HG02588 (cell line): ENCODE measurements at regions not wholly inside any gene's neighbourhood (a gene's known extent, or its start where the extent isn't known, plus 50 kb on each side); places are given as distances from the start of the nearest gene placed in this dataset.
A peak's percentile ranks its signal among the peaks of the same experiment; 100 is the strongest.
"Not testable (repeated sequence)": the region's sequence is repeated elsewhere in the genome, so short reads cannot be mapped to it uniquely, and the experiment has no call there.

Experiments used
- ATAC-seq: cut with Tn5 transposase; IDR thresholded peaks from one replicate; pipeline ENCODE4 v1.9.1; 2021; ENCODE audit warnings: mild to moderate bottlenecking, moderate library complexity; ENCODE audit not compliant: unreplicated experiment

DNA sequence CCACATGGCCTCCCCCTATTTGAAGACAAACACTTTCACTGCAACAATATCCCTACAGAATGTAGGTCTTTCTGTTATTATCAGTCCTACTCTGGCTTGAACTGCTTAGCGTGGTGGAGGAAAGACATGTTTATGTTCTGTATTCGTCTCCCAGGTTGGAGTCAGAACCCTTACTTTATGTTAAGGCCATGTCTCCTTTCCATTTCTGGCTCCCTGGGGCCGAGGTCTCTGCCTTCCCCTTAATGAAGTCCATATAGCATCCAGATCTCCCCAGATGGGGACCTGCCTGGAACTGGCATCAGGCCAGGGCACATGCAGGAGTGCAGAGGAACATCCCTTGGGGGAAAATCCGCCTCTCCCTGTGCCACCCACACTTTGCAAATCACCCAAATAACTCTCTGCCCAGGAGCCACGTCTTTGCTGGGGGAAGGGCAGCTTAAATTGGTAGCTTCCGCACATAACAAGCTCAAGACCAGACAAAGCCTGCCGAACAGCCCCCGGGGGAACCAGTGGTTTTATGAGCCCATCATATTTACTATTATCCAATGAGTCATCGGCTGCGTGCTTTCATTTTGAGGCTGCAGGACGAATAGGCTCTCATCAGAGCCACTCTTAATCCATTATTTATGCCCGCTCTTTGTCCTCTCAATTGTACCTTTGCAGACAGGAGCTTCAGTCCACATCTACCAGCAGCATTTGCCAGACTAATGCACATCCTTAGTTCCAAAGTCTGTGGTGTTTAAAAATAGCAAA, 237.0 kb downstream of the UACA start:
- no peak for ATAC-seq

DNA sequence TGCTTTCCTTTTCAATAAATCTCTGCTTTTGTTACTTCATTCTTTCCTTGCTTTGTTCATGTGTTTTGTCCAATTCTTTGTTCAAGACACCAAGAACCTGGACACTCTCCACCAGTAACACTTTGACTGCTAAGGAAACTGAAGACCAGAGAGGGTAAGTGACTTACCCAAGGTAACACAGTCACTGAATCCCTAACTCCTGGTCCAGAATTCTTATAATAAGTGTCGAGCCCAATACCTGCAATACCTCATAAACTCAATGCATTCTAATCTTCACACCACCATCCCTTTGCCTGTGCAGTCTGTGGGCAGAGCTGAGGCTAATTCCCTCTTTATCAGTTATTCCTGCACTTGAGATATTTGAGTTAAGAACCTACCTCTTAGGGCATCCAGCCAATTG, 237.8 kb downstream of the UACA start:
- ATAC-seq = no peak

DNA sequence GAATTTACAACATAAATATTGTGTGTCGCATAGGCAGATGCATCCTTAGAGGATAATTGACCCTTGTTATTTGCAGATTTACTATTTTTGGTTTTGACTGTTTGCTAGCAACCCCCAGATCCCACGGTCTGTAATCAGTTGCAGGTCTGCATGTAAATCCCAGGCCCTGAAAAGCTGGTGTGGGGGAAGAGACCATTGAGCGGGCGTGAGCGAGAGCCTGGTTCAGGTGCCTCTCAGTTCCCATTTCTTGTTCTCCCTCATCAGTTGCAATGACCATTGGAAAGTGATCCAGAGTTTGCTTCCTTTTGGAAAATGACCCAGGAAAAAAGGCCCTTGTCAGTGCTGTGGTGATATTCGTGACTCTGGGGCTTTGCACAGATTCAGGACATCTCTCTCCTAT, 238.9 kb downstream of the UACA start:
- ATAC-seq = no peak

DNA sequence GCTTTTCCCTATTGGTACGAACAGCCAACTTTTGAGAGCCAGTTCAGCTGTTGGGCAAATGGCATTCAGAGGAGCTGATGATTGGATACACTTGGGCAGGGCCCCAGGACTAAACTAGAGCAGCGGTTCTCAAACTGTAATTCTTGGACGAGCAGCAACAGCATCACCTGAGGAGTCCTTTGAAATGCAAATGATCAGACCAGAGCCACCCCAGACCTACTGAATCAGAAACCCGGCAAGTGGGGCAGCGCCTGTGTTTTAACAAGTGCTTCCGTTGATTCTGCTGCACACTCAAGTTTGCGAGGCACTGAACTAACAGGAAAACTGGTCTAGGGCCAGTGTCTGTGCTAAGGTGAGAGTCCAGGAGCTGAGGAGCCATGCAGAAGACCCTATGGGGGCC, 239.7 kb downstream of the UACA start:
- ATAC-seq = no peak

DNA sequence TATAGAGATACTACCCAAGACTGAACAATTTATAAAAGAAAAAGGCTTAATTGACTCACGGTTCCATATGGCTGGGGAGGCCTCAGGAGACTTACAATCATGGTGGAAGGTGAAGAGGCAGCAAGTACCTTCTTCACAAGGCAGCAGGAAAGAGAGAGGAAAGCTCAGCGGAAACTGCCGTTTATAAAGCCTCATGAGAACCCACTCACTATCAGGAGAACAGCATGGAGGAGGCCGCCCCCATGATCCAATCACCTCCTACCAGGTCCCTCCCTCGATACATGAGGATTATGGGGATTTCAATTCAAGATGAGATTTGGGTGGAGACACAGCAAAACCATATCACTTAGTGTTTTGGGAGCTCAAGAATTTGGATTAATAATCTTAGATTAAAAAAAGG, 240.2 kb downstream of the UACA start:
- ATAC-seq = no peak

DNA sequence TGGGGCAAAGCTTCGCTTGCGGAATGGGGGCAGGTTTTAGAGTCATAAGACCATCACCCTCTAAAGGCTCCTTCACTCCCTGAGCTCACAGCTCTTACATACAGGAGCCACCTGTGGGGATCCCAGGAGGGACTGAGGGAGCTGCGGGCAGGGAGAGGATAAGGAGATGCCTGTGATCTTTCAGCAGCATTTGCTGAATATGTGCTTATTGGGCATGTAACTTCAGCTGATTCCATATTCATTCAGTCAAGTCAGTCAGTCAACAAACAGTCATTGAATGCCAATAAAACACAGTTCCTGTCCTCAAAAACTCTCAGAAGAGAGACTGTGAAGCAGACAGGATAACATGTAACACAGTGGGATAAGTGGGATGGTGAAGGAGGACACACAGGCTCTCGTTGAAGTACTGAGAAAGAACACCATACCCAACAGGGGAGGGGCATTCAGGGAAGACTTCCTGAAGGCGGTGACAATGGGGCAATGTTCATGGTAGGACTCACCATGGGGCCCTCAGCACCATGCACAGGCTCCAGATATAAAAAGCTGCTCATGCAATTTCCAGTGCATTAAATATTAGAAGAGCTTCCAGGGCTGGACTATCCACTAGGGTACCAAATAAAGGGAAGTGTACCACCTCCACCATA, 240.9 kb downstream of the UACA start:
- ATAC-seq = no peak

DNA sequence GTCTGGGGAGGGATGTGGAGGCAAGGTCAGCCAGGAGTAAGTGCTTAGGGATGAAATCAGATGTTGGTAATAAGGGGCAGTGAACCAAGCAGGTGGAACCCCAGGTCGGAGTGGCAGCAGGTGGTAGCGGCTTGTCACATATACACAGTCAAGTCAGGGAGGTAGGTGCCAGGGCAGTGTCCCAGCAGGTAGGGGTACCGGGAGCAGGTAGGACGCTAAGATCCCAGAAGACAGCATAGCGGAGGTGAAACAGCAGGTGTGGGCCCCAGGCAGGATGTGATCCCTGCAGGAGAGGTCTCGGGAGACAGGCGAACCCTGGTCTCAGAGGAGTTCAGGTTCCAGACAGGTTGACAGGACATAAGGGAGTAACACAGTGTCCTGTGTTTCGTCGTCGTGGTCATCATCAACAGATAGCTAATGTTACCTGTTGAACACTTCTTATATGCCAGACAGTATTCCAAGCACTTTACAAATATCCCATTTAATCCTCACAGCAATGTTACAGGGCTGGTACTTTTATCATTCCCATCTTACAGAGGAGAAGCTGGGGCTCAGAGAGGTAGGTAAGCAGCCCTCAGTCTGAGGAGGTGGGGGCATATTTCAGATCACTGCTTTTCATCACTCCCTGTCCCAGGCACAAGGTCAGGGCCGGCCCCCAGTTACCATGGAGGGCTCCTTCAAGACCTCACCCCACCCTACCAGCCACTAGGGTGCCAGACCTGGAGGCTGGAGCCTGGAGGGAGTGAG, 241.6 kb downstream of the UACA start:
- no peak for ATAC-seq

DNA sequence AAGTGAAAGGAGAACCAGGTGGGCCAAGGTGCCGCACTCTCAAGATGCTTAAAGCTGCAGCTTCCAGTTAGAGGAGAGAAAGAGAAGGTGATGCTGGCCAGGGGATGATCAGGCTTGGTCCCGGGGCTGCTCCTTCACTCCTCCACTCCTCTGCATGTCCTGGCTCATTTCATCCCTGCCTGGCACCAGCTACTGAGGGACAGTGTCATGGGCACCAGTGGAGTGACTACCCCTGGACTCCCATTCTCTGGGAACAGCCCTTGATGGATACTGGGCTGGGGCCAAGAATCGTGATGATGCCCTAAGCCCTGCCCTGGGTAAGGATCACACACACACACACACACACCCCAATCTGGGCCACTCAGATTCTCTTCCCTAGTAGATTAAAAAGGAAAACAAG, 243.7 kb downstream of the UACA start:
- ATAC-seq = no peak

DNA sequence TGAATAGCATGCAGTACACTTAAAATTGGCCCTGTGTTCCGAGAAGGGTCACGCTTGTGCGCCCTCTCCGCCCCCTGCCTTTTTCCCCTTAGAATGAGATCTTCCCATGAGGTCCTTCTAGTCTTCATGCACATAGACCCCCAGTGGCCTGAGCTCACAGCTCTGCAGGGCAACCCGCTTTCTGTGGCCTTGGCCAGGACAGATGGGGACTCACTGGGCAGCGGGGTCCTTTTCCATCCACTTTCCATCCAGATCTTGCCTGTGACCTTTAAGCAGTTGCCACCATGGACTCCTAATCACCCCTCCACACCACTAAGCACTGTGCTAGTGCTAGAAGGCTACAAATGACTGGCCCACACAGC, 244.4 kb downstream of the UACA start:
- no peak for ATAC-seq

DNA sequence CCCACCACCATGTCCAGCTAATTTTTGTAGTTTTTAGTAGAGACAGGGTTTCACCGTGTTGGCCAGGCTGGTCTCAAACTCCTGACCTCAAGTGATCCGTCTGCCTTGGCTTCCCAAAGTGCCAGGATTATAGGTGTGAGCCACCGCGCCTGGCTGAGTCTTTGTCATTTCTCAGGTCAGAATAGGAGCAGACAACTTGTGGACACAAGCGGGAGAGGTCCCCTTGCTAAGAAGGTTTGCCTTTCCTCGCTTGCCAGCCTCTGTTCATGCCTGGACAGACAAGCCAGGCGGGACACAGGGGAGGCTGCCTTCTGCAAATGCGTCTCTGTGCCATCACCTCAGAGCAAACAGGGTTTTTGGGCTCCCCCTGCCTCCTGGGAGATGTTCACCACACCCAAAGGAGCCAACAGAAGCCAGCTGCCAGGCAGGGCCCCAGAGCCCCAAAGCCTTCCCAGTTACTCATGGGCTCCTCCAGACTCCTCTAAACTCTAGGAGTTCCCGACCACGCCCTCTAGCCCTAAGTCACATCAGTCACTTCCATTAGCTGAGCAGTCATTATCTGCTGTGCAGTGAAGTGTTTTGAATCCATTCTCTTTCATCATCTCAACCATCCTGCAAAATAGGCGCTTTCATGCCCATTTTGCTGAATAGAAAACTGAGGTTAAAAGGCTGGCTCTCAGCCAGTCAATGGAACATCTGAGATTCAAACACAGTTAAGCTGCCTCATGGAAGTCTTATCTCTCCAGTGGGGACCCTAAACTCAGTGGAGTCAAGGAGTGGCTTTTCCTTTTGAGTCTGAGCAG, 245.0 kb downstream of the UACA start:
- no peak for ATAC-seq

DNA sequence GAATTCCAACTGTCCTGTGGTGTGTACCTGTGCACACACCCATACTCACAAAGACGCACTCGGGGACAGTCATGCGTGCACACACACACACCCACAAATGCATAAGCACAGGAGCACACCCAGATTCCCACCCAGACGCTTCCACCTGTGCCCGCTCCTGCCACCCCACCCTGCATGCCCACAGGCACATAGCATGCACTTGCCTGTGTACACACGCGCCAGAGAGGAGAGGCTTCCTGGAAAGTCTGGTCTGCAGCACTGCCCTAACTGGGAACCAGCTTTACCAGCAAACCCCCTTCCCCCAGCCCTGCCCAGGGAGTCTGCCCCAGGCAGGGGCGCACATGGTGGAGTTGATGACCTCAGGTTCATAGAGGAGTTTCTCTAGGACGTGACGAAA, 246.2 kb downstream of the UACA start:
- ATAC-seq = no peak

DNA sequence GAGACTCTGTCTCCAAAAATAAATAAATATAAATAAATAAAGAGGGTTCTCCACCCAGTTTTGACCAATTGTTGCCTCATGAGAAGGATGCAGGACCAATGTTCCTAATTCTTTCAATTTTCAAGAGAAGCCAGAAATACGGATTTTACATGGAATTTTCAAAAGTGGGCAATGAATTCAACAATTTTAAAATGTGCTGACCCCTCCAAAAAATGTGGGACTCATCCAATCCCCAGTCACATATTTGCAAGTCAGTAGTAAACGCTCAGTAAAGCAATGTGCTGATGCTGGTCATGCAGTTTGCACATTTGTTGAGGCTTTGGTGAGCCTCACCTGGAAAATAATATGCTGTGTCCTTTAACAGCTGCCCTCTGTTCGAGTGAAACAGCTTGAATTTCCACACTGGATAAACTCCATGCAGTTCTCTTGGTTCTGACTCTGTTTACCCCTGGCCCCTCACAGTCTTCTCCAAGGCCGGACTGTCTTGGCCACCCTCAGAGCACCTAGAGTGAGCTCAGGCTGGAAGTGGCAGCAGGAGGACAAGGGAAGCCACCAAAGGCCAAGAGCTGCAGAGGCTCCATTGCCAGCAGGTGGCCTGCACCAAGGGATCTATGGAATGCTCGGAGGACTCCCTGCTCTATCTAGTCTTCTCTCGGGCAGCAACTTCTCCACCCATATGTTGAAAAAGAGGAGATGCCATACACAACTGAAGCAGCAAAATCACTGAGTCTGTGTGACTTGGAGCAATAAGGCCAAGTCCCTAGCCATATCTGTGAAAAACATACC, 246.8 kb downstream of the UACA start:
- ATAC-seq = no peak

DNA sequence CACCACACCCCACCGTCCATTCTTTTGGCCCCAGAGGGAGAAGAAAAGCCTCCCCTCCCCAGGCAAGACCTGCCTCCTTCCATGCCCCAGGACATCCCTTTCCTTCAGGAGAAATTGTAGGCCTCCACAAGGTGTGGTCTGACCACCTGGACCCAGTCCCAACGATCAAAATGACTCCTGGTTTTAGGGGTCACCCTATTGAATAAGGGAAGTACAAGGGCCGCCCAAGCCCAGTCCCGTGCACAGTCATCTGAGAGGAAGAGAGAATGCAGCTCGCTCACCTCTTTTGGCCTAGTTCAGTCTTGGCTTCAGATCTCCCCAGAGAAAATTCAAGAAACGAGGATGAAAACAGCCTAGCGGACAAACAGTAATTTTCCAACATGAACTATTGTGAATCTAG, 249.1 kb downstream of the UACA start:
- ATAC-seq = no peak

DNA sequence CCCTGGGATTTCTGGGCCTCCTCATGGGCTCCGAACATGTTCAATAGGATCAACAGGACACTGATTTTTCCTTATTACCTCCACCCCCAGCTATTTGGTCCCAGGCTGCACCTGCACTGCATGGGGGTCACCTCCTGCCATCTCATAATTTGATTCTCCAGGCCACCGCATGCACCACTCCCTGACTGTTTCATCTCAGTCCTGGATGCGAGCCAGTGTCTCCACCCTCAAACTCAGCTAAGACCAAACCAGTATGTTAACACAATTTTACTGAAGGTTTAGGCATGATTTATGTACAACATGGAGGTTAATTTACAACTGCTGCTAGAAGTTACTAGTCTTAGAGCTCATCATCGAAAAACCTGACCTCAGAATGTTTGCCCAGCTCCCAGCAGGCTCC, 249.5 kb downstream of the UACA start:
- ATAC-seq = no peak

DNA sequence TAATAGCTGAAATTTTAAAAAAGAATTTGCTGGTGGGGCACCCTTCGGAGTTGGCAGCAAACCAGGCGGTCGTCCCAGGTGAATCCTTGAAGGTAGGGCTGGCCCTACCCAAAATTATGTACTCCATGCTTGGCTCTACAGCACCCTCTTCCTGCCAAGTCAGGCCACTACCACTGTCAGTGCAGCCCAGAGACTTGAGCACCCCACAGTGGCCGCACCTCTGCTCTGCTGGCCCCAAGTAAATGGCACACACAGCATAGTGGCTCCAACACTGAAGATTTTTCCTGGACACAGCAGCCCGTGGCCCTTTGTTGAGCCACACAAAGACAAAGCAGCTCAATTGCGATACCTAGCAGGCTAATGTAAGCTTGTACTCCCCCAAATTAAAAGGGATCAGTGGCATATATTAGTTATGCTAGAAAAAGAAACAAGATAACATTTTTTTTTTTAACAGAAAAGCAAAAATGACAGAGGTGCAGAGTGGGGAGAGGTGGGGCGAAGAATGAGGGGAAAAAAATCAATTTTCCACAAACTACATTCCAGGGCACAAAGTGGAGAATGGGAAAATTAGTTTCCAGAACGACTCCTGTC, 250.5 kb downstream of the UACA start:
- ATAC-seq = peak; percentile 62

DNA sequence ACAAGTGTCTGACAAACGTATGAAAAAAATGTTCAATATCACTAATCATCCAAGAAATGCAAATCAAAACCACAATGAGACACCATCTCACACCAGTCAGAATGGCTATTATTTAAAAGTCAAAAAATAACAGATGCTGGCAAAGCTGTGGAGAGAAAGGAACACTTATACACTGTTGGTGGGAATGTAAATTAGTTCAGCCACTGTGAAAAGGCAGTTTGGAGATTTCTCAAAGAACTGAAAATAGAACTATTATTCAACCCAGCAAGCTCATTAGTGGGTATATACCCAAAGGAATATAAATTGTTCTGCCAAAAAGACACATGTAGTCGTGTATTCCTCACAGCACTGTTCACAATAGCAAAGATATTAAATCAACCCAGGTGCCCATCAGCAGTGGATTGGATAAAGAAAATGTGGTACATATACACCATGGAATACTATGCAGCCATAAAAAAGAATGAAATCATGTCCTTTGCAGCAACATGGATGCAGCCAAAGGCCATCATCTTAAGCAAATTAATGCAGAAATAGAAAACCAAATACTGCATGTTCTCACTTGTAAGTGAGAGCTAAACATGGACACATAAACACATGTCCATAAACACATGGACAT, 251.3 kb downstream of the UACA start:
- not testable (repeated sequence) for ATAC-seq

DNA sequence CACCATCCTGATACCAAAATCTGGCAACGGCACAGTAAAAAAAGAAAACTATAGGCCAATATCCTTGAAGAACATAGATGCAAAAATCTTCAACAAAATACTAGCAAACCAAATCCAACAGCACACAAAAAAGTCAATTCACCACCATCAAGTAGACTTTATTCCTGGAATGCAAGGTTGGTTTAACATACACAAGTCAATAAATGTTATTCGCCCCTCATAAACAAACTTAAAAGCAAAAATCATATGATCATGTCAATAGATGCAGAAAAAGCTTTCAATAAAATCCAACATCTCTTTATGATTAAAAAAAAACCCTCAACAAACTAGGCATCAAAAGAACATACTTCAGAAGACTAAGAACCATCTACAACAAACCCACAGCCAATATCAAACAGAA, 252.9 kb downstream of the UACA start:
- ATAC-seq = no peak

DNA sequence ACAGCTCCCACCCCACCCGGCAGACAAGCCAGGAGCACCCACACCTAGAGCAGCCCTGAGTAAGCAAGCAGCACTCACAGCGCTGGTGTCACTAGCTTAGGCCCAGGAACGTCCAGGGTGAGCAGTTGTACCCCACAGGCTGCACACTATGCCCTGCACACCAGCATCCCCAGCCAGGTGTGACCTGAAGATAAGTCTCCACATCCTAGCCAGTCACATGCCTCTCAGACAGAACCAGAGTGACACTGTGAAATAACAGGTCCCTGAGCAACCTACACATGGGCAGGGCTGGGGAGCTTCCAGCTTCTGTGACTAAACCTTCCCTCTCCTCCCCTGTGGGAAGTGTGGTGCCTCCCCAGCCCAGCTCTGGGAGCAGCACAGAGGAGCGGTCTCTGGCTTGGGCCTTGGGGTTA, 253.6 kb downstream of the UACA start:
- ATAC-seq = no peak

DNA sequence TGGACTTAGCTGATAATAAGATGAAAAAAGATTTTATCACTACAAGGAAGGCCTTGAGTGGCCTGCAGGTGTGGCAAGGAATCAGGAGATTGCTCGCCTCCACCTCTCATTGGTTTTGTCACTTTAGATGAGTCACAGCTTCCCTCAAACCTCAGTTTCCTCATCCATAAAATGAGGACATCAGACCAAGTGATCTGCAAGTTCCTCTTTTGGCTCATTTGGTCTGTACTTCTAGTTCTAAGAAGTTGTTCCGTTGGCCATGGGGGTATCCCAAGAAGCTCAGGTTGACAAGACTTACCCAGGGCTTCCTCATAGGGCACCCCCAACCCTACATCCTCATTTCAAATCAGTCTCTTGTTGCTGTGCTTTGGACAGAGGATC, 254.1 kb downstream of the UACA start:
- ATAC-seq = no peak
